RWPE2 (cell line): ENCODE measurements at regions not wholly inside any gene's neighbourhood (a gene's known extent, or its start where the extent isn't known, plus 50 kb on each side); places are given as distances from the start of the nearest gene placed in this dataset.

Source experiments
- ATAC-seq: fragments of 200-7000 bp; cut with Tn5 transposase; 3 replicates; pipeline ENCODE4 v1.9.1; 2021; ENCODE audit warnings: low read depth
- DNase-seq: peaks from one replicate; pipeline ENCODE4 v3.0.0-alpha.2; 2020; ENCODE audit warnings: low spot score
- H3K27ac ChIP-seq: fragments of 450-650 bp; 2 replicates; pipeline ENCODE4 v1.5.1; 2017; ENCODE audit warnings: mild to moderate bottlenecking; ENCODE audit not compliant: poor library complexity, severe bottlenecking
- H3K27me3 ChIP-seq: fragments of 250-450 bp; sonication (Bioruptor Pico); 2 replicates; pipeline ENCODE4 v1.5.1; 2021; ENCODE audit warnings: mild to moderate bottlenecking, moderate library complexity; ENCODE audit not compliant: insufficient read depth, poor library complexity, severe bottlenecking
- H3K36me3 ChIP-seq: fragments of 250-450 bp; sonication (Bioruptor Pico); 2 replicates; pipeline ENCODE4 v1.5.1; 2020; ENCODE audit warnings: low read depth, mild to moderate bottlenecking, moderate library complexity
- H3K4me1 ChIP-seq: fragments of 250-450 bp; sonication (Bioruptor Pico); 2 replicates; pipeline ENCODE4 v1.5.1; 2021; ENCODE audit warnings: mild to moderate bottlenecking, moderate library complexity; ENCODE audit not compliant: insufficient read depth, poor library complexity, severe bottlenecking
- H3K4me3 ChIP-seq: fragments of 250-450 bp; sonication (Bioruptor Pico); 2 replicates; pipeline ENCODE4 v1.5.1; 2021; ENCODE audit warnings: mild to moderate bottlenecking, moderate library complexity; ENCODE audit not compliant: severe bottlenecking
- H3K9me3 ChIP-seq: fragments of 250-450 bp; sonication (Bioruptor Pico); 2 replicates; pipeline ENCODE4 v1.5.1; 2021; ENCODE audit warnings: mild to moderate bottlenecking, moderate library complexity; ENCODE audit not compliant: severe bottlenecking
- CTCF ChIP-seq: fragments of 450-650 bp; IDR thresholded peaks from one replicate; pipeline ENCODE4 v1.5.1; 2017; ENCODE audit warnings: mild to moderate bottlenecking, moderate library complexity; ENCODE audit not compliant: poor library complexity, severe bottlenecking

- H3K36me3 ChIP-seq = no peaks in the 10 kb centered on the region
- DNase-seq (no peak), ATAC-seq (no peak)
- H3K4me1 ChIP-seq = no peaks in the 10 kb centered on the region
- no peaks in the 10 kb centered on the region for H3K9me3 ChIP-seq
- no peak for TF ChIP-seq CTCF
- no peak overlapping the region for H3K27ac ChIP-seq
- H3K4me3 ChIP-seq = no peak overlapping the region
- no peaks in the 10 kb centered on the region for H3K27me3 ChIP-seq
Observed at GRCh38 chr6:166752928-166753721, 126.1 kb upstream of the RPS6KA2 start.

DNA sequence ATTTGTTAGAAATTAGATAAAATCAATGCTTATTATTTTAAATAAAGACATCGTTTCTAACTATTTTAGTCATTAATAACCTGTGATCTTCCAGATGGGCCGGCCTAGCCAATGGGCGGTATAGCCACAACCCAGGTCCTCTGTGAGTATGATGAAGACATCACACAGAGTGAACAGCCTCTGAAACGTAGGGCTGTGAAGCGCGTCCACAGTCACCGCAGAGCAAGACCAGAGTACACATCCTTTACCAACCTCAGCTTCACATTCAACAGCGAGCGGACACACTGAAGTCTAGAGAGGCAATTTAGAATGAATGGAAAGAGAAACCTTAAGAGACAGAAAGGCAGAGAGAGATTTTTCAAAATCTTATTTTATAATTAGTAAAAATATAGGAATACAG lies 125.0 kb upstream of the RPS6KA2 start:
- no peak for TF ChIP-seq CTCF
- Histone ChIP-seq H3K27me3 (no peaks in the 10 kb centered on the region), H3K4me1 (no peaks in the 10 kb centered on the region), H3K4me3 (no peak overlapping the region), H3K27ac (no peak overlapping the region), H3K9me3 (no peaks in the 10 kb centered on the region), H3K36me3 (no peaks in the 10 kb centered on the region)
- ATAC-seq (no peak), DNase-seq (no peak)

DNA sequence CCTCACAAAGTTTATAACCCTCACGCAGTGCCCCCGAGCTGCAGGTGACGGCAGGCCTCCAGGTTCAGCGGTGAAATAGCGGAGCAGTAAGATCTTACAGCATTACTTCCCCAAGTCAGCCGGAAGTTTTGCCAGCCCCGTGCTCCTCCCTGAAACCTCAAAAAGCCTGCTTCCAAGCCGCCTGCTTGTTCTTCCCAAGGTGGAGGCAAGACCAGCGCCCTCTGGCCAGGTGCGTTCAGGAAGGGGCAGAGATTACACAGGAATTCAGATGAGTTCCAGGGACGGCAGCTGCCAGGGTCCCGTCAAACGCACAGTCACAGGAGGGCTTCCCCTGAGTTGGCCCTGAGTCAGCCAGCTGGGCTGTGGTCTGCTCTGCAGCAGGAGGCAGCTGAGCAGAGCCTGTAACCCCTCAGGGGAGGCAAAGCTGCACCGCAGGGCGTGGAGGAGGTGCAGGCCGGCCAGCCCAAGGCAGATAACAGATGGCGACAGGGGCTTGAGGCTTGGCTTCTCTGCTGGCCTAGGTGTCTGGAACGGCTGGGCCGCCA lies 124.1 kb upstream of the RPS6KA2 start:
- Histone ChIP-seq H3K9me3 (no peaks in the 10 kb centered on the region), H3K36me3 (no peaks in the 10 kb centered on the region), H3K27ac (no peak overlapping the region), H3K4me3 (no peak overlapping the region), H3K27me3 (no peaks in the 10 kb centered on the region), H3K4me1 (no peaks in the 10 kb centered on the region)
- no peak for ATAC-seq
- TF ChIP-seq CTCF = no peak
- DNase-seq = no peak

GRCh38 chr6:166750108-166750793 lies 123.2 kb upstream of the RPS6KA2 start:
- DNase-seq (no peak), ATAC-seq (peak; percentile 19; the same call in 2 of the 3 replicates)
- TF ChIP-seq CTCF = no peak
- Histone ChIP-seq H3K27ac (no peak overlapping the region), H3K4me3 (no peak overlapping the region), H3K4me1 (no peaks in the 10 kb centered on the region), H3K27me3 (no peaks in the 10 kb centered on the region), H3K9me3 (no peaks in the 10 kb centered on the region), H3K36me3 (no peaks in the 10 kb centered on the region)
